NCI-H510A treated with DMSO at 0.1 percent for 48 hours (cell line): ENCODE measurements at regions not wholly inside any gene's neighbourhood (a gene's known extent, or its start where the extent isn't known, plus 50 kb on each side); places are given as distances from the start of the nearest gene placed in this dataset.

Experiments used
- DNase-seq: peaks from one replicate; lab custom pipeline; 2025; lab: John Stamatoyannopoulos, UW

GRCh38 chr1:229964281-229964680 is 102.8 kb upstream of the GALNT2 start:
- DNase-seq: no peak

- no peak for DNase-seq
These were observed 96.3 kb upstream of the GALNT2 start for GRCh38 chr1:229970714-229971113.

- no peak for DNase-seq
These were observed 95.9 kb upstream of the GALNT2 start for GRCh38 chr1:229971141-229971540.

- DNase-seq: no peak
These were observed 94.3 kb upstream of the GALNT2 start for GRCh38 chr1:229972600-229973296.

GRCh38 chr1:229973297-229973612 is 93.8 kb upstream of the GALNT2 start:
- DNase-seq: no peak

GRCh38 chr1:229975047-229975446 is 92.0 kb upstream of the GALNT2 start:
- DNase-seq: no peak

- DNase-seq: no peak
These were observed 87.0 kb upstream of the GALNT2 start for GRCh38 chr1:229980009-229980408.

GRCh38 chr1:229981736-229982135 is 85.3 kb upstream of the GALNT2 start:
- no peak for DNase-seq

GRCh38 chr1:229984310-229984991 is 82.6 kb upstream of the GALNT2 start:
- DNase-seq: no peak

- no peak for DNase-seq
These were observed 81.9 kb upstream of the GALNT2 start for GRCh38 chr1:229984992-229985612.

- DNase-seq: no peak
These were observed 81.4 kb upstream of the GALNT2 start for GRCh38 chr1:229985613-229986010.

GRCh38 chr1:229986737-229987337 is 80.2 kb upstream of the GALNT2 start:
- DNase-seq: no peak

GRCh38 chr1:229987953-229988352 is 79.1 kb upstream of the GALNT2 start:
- DNase-seq: no peak

- no peak for DNase-seq
These were observed 78.5 kb upstream of the GALNT2 start for GRCh38 chr1:229988534-229988933.

GRCh38 chr1:229989591-229990248 is 77.3 kb upstream of the GALNT2 start:
- DNase-seq: no peak

- no peak for DNase-seq
These were observed 76.7 kb upstream of the GALNT2 start for GRCh38 chr1:229990326-229990725.

GRCh38 chr1:229991104-229991513 is 75.9 kb upstream of the GALNT2 start:
- no peak for DNase-seq

- no peak for DNase-seq
These were observed 75.2 kb upstream of the GALNT2 start for GRCh38 chr1:229991724-229992333.

- no peak for DNase-seq
These were observed 74.0 kb upstream of the GALNT2 start for GRCh38 chr1:229993060-229993459.

GRCh38 chr1:229993894-229994293 is 73.1 kb upstream of the GALNT2 start:
- DNase-seq: no peak

GRCh38 chr1:229999004-229999670 is 67.9 kb upstream of the GALNT2 start:
- DNase-seq: no peak
